ENCODE measurements at regions not wholly inside any gene's neighbourhood (a gene's known extent, or its start where the extent isn't known, plus 50 kb on each side); places are given as distances from the start of the nearest gene placed in this dataset.

DNA sequence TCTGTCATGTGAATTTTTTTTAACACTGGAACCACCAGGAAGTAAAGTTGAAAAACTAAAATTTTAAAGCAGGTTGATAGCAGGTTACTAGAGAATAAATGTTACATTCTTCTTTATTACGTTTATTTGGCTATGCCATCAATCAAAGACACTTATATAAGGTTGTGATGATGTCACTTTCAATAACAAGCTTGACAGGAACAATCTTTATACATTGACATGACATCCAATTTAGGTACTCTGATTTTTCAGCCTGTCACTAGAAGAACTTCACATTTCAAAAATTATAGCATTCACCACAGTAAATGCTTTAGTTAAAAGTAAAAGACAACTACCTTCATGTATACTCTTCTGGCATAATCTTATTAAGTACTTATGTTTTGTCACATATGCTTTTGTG is 696.8 kb upstream of the NCAM2 start:
- no peaks in the 10 kb centered on the region for H3K79me2 ChIP-seq (ENCODE audit: control insufficient read depth, insufficient read depth, low read length)
- H3K27me3 ChIP-seq (ENCODE audit: control insufficient read depth in 2 of 2, insufficient read depth in 2 of 2, low read length in 2 of 2), result no peaks in the 10 kb centered on the region
- POLR2A ChIA-PET, result no interaction called here
- no TSS peak for BruUV-seq (replicated peaks)
- no peaks in the 10 kb centered on the region for H3K36me3 ChIP-seq (ENCODE audit: control insufficient read depth, insufficient read depth, low read length)
- 35% methylated on average over 1 of the region's 1 CpG for WGBS (ENCODE audit: insufficient coverage, low coverage, missing lambda C conversion rate)
- H3K4me2 ChIP-seq (ENCODE audit: insufficient read depth, low read length), result no peak overlapping the region
- no peak overlapping the region for H3K4me3 ChIP-seq
- H2AFZ ChIP-seq (ENCODE audit: low read depth, low read length), result peak overlapping the region; percentile 60; the same call in 1 of the 2 replicates
- in situ Hi-C loops (cut with MboI), result no loop called here
- no peaks in the 10 kb centered on the region for H4K20me1 ChIP-seq (replicated peaks; ENCODE audit: control insufficient read depth, insufficient read depth, low read length)
- no peak for FAIRE-seq
- intact Hi-C loops (cut with micrococcal nuclease), result no loop called here
- ATAC-seq, result no peak
- H3K9ac ChIP-seq (ENCODE audit: insufficient read depth in 1 of 2, low read depth in 2 of 2, low read length in 2 of 2), result no peak overlapping the region
- CTCF ChIA-PET (ENCODE audit: low intra/inter-chr PET ratio), result interaction anchor here (0.7 kb wide), 1 partner anchor 563 kb away, joined by 3 read pairs; no protein-coding TSS in a partner anchor
- no peaks in the 10 kb centered on the region for H3K4me1 ChIP-seq (replicated peaks in 1 of 2; ENCODE audit: control insufficient read depth in 2 of 2, insufficient read depth in 2 of 2, low read length in 2 of 2)
- no peaks in the 10 kb centered on the region for H3K9me1 ChIP-seq (ENCODE audit: control insufficient read depth, insufficient read depth, low read length)
- H3K9me3 ChIP-seq (replicated peaks; ENCODE audit: control insufficient read depth, insufficient read depth, low read depth, low read length), result no peaks in the 10 kb centered on the region
- TF ChIP-seq, protein P1, sequence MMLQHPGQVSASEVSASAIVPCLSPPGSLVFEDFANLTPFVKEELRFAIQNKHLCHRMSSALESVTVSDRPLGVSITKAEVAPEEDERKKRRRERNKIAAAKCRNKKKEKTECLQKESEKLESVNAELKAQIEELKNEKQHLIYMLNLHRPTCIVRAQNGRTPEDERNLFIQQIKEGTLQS (IDR thresholded peaks at IDR 0.05), result peak; percentile 31; the same call in 1 of the 2 replicates
- TF ChIP-seq, protein P1 (CRISPR knock-in tag; conservative IDR thresholded peaks at IDR 0.05), result no peak
- no peak for TF ChIP-seq SP2 (IDR thresholded peaks at IDR 0.05; ENCODE audit: extremely low read depth, low read depth, low read length, poor library complexity, severe bottlenecking)
- H3K27ac ChIP-seq (ENCODE audit: extremely low read depth, low read depth, low read length), result no peak overlapping the region
- no peak for DNase-seq (ENCODE audit: extremely low read depth in 1 of 4, low spot score in 3 of 4)

GRCh38 chr21:20302084-20302483 is 696.1 kb upstream of the NCAM2 start:
- CTCF ChIA-PET (ENCODE audit: low intra/inter-chr PET ratio), result no interaction called here
- Histone ChIP-seq H3K4me3 (no peak overlapping the region), H2AFZ (ENCODE audit: low read depth, low read length) (peak overlapping the region; percentile 60), H3K36me3 (ENCODE audit: control insufficient read depth, insufficient read depth, low read length) (no peaks in the 10 kb centered on the region), H3K27ac (ENCODE audit: extremely low read depth, low read depth, low read length) (peak overlapping the region; percentile 34; the same call in 1 of the 3 replicates), H3K4me2 (ENCODE audit: insufficient read depth, low read length) (no peak overlapping the region), H3K79me2 (ENCODE audit: control insufficient read depth, insufficient read depth, low read length) (no peaks in the 10 kb centered on the region), H3K27me3 (ENCODE audit: control insufficient read depth in 2 of 2, insufficient read depth in 2 of 2, low read length in 2 of 2) (no peaks in the 10 kb centered on the region), H3K9ac (ENCODE audit: insufficient read depth in 1 of 2, low read depth in 2 of 2, low read length in 2 of 2) (no peak overlapping the region), H3K4me1 (replicated peaks in 1 of 2; ENCODE audit: control insufficient read depth in 2 of 2, insufficient read depth in 2 of 2, low read length in 2 of 2) (no peaks in the 10 kb centered on the region), H3K9me1 (ENCODE audit: control insufficient read depth, insufficient read depth, low read length) (no peaks in the 10 kb centered on the region), H3K9me3 (replicated peaks; ENCODE audit: control insufficient read depth, insufficient read depth, low read depth, low read length) (no peaks in the 10 kb centered on the region), H4K20me1 (replicated peaks; ENCODE audit: control insufficient read depth, insufficient read depth, low read length) (no peaks in the 10 kb centered on the region)
- BruUV-seq (replicated peaks), result no TSS peak
- TF ChIP-seq, protein P2, sequence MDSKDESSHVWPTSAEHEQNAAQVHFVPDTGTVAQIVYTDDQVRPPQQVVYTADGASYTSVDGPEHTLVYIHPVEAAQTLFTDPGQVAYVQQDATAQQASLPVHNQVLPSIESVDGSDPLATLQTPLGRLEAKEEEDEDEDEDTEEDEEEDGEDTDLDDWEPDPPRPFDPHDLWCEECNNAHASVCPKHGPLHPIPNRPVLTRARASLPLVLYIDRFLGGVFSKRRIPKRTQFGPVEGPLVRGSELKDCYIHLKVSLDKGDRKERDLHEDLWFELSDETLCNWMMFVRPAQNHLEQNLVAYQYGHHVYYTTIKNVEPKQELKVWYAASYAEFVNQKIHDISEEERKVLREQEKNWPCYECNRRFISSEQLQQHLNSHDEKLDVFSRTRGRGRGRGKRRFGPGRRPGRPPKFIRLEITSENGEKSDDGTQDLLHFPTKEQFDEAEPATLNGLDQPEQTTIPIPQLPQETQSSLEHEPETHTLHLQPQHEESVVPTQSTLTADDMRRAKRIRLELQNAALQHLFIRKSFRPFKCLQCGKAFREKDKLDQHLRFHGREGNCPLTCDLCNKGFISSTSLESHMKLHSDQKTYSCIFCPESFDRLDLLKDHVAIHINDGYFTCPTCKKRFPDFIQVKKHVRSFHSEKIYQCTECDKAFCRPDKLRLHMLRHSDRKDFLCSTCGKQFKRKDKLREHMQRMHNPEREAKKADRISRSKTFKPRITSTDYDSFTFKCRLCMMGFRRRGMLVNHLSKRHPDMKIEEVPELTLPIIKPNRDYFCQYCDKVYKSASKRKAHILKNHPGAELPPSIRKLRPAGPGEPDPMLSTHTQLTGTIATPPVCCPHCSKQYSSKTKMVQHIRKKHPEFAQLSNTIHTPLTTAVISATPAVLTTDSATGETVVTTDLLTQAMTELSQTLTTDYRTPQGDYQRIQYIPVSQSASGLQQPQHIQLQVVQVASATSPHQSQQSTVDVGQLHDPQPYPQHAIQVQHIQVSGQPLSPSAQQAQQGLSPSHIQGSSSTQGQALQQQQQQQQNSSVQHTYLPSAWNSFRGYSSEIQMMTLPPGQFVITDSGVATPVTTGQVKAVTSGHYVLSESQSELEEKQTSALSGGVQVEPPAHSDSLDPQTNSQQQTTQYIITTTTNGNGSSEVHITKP (IDR thresholded peaks at IDR 0.05; ENCODE audit: partially characterized antibody), result peak; percentile 63
- TF ChIP-seq, protein P3, sequence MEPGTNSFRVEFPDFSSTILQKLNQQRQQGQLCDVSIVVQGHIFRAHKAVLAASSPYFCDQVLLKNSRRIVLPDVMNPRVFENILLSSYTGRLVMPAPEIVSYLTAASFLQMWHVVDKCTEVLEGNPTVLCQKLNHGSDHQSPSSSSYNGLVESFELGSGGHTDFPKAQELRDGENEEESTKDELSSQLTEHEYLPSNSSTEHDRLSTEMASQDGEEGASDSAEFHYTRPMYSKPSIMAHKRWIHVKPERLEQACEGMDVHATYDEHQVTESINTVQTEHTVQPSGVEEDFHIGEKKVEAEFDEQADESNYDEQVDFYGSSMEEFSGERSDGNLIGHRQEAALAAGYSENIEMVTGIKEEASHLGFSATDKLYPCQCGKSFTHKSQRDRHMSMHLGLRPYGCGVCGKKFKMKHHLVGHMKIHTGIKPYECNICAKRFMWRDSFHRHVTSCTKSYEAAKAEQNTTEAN (CRISPR knock-in tag; IDR thresholded peaks at IDR 0.05), result no peak
- 11% methylated on average over 6 of the region's 6 CpGs for WGBS (ENCODE audit: insufficient coverage, low coverage, missing lambda C conversion rate)
- FAIRE-seq (no peak), ATAC-seq (peak; percentile 53), DNase-seq (ENCODE audit: extremely low read depth in 1 of 4, low spot score in 3 of 4) (peak in 1 of 4 experiments; percentile 29)
- POLR2A ChIA-PET, result no interaction called here
- in situ Hi-C loops (cut with MboI) (no loop called here), intact Hi-C loops (cut with micrococcal nuclease) (no loop called here)

Data from K562 (cell line).